A204.1 (cell line): ENCODE measurements at regions not wholly inside any gene's neighbourhood (a gene's known extent, or its start where the extent isn't known, plus 50 kb on each side); places are given as distances from the start of the nearest gene placed in this dataset.
"Not testable (repeated sequence)": the region's sequence is repeated elsewhere in the genome, so short reads cannot be mapped to it uniquely, and the experiment has no call there.

Experiments
- FAIRE-seq: peaks from 2 replicates; lab custom pipeline; 2012; peaks lifted over from hg19 to GRCh38; lab: Jason Lieb, UNC

DNA sequence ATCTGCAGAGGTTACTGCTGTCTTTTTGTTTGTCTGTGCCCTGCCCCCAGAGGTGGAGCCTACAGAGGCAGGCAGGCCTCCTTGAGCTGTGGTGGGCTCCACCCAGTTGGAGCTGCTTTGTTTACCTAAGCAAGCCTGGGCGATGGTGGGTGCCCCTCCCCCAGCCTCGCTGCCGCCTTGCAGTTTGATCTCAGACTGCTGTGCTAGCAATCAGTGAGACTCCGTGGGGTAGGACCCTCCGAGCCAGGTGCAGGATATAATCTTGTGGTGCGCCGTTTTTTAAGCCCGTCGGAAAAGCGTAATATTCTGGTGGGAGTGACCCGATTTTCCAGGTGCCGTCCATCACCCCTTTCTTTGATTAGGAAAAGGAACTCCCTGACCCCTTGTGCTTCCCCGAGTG lies 211.4 kb downstream of the BTBD3 start:
- not testable (repeated sequence) for FAIRE-seq

DNA sequence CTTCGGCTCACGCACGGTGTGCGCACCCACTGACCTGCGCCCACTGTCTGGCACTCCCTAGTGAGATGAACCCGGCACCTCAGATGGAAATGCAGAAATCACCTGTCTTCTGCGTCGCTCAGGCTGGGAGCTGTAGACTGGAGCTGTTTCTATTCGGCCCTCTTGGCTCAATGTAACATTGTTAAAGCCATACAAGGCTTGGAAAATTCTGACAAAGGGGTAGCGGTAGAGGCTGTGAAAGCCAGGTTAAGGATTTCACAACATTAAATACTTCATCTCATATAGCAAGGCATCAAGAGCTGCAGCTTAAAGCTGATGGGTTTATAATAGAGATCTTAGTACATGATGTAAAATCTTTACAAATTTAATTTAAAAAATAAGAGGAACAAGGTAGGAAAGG lies 211.8 kb downstream of the BTBD3 start:
- not testable (repeated sequence) for FAIRE-seq

- no peak for FAIRE-seq
Observed at GRCh38 chr20:12130781-12131180, 213.1 kb downstream of the BTBD3 start.

DNA sequence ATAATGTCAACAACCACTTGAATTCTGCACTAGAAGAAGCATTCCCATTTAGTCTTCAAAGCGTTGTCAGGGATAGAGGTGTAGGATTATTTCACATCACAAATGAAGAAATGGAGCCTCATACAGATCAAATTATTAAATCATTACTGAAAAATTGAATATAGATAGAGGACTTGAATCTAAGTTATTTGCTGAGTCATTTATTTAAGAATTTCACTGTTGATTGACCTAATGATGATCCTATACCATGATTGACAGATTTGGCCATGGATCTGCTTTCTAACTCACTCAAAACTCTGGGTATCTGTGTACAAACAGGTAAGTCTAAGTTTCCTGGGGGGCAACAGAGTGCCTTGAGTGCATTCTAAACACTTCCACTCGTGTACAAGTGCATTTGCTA lies 215.9 kb downstream of the BTBD3 start:
- FAIRE-seq, result no peak

GRCh38 chr20:12145951-12146350 lies 228.3 kb downstream of the BTBD3 start:
- FAIRE-seq, result not testable (repeated sequence)

GRCh38 chr20:12152996-12153395 lies 235.3 kb downstream of the BTBD3 start:
- FAIRE-seq, result no peak

- no peak for FAIRE-seq
Observed at GRCh38 chr20:12153628-12154027, 235.9 kb downstream of the BTBD3 start.

- no peak for FAIRE-seq
Observed at GRCh38 chr20:12156252-12156651, 238.6 kb downstream of the BTBD3 start.

DNA sequence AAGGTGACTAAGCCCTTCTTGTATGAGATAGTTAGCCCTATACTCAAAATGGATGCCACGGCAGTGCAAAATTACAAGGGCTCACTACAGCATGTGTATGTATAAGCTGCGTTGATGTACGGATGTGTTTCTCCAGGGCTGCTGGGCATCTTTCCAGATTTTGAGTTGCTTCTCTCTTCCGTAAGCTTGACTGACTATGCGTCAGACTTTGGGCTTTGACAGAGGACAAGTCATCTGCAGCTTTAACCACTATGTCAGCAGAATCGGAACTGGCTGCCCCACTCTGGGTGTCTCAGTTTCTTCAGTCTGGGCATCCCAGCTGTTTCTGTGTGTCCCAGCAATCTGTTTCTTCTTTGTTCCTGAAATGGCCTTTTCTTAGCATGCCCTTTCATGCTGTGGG lies 241.6 kb downstream of the BTBD3 start:
- FAIRE-seq, result no peak

GRCh38 chr20:12161734-12162133 lies 244.0 kb downstream of the BTBD3 start:
- FAIRE-seq, result no peak

- no peak for FAIRE-seq
Observed at GRCh38 chr20:12166053-12166717, 248.5 kb downstream of the BTBD3 start.

GRCh38 chr20:12170406-12170805 lies 252.7 kb downstream of the BTBD3 start:
- FAIRE-seq, result no peak

- no peak for FAIRE-seq
Observed at GRCh38 chr20:12171923-12172524, 254.3 kb downstream of the BTBD3 start.

DNA sequence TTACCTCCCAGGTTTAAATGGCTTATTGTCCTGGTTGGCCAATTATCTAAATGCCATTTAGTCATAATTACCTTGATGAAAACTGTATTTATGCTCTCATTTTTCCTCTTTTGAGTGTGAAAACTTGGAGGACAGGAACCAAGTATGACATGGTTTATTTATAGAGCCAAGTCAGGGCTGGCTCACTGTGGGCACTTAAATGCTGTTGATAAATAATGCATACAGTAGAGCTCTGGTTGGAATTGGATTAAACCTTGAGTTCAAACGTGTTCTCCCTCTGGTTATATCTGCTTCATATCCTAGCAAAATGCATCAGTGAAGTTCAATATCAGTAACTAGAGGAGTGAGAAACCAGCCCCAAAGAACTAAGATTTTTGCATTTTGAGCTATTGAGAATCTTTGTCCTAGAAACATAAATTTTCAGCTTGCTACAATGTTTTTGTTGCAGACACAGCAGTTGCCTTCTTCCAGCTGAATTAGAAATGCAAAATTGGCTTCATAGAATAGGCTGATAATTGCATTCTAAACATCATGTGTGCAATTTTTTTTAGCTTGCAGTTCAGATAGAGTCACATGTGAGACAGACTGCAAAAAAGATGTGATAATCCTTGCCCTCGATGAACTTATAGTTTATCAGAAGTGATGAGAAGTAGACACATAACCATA lies 255.8 kb downstream of the BTBD3 start:
- FAIRE-seq, result no peak

GRCh38 chr20:12175538-12175937 lies 257.8 kb downstream of the BTBD3 start:
- no peak for FAIRE-seq

GRCh38 chr20:12177657-12178293 lies 260.1 kb downstream of the BTBD3 start:
- no peak for FAIRE-seq

DNA sequence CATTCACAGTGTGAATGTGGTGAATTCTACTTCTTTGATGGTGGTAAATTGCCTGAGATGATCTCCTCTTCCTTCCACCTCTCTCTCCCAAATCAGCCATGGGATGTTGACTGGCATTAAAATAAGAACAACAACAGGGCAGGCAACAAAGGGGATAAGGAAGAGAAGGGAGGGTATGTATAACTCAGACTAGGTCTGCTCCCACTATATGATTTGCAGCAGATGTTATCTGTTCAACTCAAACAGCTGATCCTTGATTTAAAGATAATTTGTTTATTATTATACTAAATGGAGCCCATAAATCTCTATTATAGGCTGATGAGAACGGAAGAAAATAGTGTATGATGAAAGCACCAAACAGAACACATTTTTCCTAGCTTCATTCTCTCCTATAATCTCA lies 262.0 kb downstream of the BTBD3 start:
- FAIRE-seq, result no peak

DNA sequence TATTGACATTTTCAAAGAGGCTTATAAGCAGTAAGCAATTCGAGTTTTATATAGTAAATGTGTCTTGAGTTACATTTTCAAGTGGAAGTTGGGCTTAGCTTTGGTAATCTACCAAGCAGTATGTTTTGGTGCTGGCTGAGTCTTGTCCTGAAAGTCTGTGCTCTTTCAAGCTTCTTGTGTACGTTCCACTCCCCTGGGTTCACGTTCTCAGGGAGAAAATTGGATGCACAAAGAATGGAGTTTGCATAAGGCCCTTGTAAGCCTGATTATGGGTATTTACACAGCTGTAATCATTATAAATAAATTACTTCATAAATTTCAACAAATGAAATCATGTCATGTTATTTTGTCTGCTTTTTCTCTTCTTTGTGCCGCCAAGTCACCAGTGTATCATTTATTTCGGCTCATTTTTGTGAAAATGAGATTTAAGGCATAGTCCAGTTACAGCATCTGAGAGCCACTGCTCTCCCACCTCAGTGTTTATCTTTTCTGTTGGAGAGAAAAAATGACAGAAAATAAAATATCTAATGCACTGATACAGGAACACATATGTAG lies 262.5 kb downstream of the BTBD3 start:
- FAIRE-seq, result no peak

DNA sequence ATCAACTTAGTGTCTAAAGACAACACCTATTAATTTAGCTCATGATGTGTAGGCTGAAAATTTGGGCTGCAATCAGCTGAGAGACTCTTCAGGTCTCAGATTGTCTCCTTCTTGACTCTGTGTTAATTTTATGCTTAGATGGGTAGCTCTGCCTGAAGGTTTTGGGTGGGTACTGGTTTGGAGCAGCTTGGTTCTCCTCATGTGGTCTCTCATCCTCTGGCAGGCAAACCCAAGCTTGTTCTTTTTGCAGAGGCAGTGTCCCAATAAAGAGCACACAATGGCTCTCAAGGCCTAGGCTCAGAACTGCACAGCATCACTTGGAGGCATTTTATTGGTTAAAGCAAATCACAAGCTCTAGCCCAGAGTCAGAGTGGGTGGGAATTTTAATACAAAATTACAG lies 280.6 kb downstream of the BTBD3 start:
- no peak for FAIRE-seq

GRCh38 chr20:12199703-12200102 lies 282.0 kb downstream of the BTBD3 start:
- FAIRE-seq, result no peak

DNA sequence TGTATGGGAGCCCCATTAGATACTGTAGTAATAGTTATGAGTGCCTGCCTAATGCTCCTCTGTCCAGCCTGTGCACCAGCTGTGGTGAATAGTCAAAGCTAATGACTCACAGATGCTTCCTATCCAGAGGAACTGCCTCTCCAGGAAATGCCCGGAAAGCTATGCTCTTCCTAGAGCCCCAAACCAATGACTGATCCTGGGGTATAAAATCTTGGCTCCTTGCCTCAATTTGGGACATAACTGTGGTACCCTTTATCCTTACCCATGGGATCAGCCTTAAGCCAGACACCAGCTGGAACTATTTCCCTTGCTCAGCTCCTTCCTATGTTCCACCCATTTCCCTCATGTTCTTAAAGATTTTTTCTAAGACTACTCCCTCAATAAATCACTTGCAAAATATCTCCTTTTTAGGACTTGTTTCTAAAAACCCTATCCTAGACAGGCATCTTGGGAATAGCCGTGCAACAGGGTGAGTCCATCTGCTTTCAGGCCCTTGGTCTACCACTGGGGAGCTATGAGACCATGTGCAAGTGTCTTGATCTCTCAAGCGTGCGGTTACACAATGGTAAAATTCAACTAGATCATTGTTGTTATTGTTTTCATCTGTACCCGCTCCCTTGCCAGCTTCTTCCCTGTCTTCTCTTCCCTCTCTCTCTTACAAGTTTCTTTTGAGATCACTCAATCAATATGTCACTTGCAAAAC lies 283.7 kb downstream of the BTBD3 start:
- no peak for FAIRE-seq

DNA sequence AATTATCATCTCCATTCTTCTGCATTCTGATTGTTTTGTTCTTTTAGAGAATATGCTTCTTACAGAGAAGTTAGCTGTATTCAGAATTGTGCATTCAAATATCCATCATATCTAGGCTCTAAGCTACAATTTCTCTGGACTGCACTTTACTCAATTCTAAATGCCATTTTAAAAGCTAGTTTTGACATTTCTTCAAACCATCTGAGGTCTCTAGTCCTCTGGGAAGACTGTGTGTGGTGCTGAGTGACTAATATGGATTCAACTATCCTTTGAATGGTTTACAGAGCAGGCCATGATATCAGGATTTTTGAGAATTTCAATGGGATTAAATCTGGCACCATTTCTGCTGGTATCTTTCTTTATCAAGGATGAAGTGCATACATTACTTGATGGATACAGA lies 285.7 kb downstream of the BTBD3 start:
- no peak for FAIRE-seq
